ENCODE measurements at regions not wholly inside any gene's neighbourhood (a gene's known extent, or its start where the extent isn't known, plus 50 kb on each side); places are given as distances from the start of the nearest gene placed in this dataset.

GRCh38 chr1:218525451-218526197, 180.5 kb downstream of the TGFB2 start (continued):
- TF ChIP-seq, protein P1, sequence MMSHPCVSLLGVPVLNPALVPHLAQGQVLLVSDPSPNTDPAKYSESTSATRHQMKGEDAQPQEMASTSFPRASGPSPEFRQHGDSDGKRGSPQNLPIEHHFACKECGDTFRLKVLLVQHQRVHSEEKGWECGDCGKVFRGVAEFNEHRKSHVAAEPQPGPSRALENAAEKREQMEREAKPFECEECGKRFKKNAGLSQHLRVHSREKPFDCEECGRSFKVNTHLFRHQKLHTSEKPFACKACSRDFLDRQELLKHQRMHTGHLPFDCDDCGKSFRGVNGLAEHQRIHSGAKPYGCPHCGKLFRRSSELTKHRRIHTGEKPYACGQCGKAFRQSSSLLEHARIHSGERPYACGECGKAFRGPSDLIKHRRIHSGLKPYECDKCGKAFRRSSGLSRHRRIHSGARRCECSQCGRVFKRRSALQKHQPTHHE (CRISPR knock-in tag; IDR thresholded peaks at IDR 0.05; ENCODE audit: borderline replicate concordance), result no peak
- TF ChIP-seq ATF7-NPFF (CRISPR knock-in tag; IDR thresholded peaks at IDR 0.05; ENCODE audit: low read depth) (no peak), TCF12 (IDR thresholded peaks at IDR 0.05) (no peak), TCF12 (CRISPR knock-in tag; IDR thresholded peaks at IDR 0.05) (no peak)

GRCh38 chr1:218526198-218526580, 181.1 kb downstream of the TGFB2 start:
- no peak for FAIRE-seq
- no peaks in the 10 kb centered on the region for H3K27me3 ChIP-seq (ENCODE audit: control insufficient read depth in 1 of 2, insufficient read depth in 2 of 2, low read length in 2 of 2)
- in situ Hi-C loops (cut with HindIII; ENCODE audit: extremely low pct_ligation_motif_present, low pct_unique_long_range_greater_than_20kb) (no loop called here), intact Hi-C loops (cut with micrococcal nuclease; ENCODE audit: unreplicated experiment) (no loop called here)
- no TSS peak for BruUV-seq (replicated peaks)
- ChIA-PET CTCF (ENCODE audit: low intra/inter-chr PET ratio, low total read pairs) (no interaction called here), POLR2A (no interaction called here)
- ATAC-seq, result no peak
- no peaks in the 10 kb centered on the region for H4K20me1 ChIP-seq (ENCODE audit: insufficient read depth, low read length)
- H3K4me1 ChIP-seq (ENCODE audit: insufficient read depth, low read length), result 0 out of 2 replicates have a peak, but pooled peaks cover 4% of the 10 kb centered on the region
- no peaks in the 10 kb centered on the region for H3K36me3 ChIP-seq (replicated peaks in 1 of 2; ENCODE audit: control insufficient read depth in 1 of 2, insufficient read depth in 2 of 2, low read length in 2 of 2)
- H3K9ac ChIP-seq (ENCODE audit: insufficient read depth, low read depth, low read length), result no peak overlapping the region
- TF ChIP-seq RFX1 (IDR thresholded peaks at IDR 0.05) (no peak), ATF7-NPFF (CRISPR knock-in tag; IDR thresholded peaks at IDR 0.05; ENCODE audit: low read depth) (no peak)
- no peak overlapping the region for H3K4me3 ChIP-seq (replicated peaks in 1 of 3; ENCODE audit: insufficient read depth in 1 of 3, low read depth in 2 of 3, low read length in 3 of 3)
- no peak overlapping the region for H2AFZ ChIP-seq (ENCODE audit: low read length)
- H3K4me2 ChIP-seq (ENCODE audit: low read depth, low read length), result no peak overlapping the region
- 41% methylated on average over 1 of the region's 1 CpG for WGBS (ENCODE audit: low lambda C conversion rate)
- no peaks in the 10 kb centered on the region for H3K9me3 ChIP-seq (ENCODE audit: low read length)
- no peak overlapping the region for H3K27ac ChIP-seq (ENCODE audit: extremely low read length, insufficient read depth, low read length)
- H3K79me2 ChIP-seq (ENCODE audit: insufficient read depth, low read length), result no peaks in the 10 kb centered on the region
- no peak for DNase-seq (ENCODE audit: low spot score)

- in situ Hi-C loops (cut with HindIII; ENCODE audit: extremely low pct_ligation_motif_present, low pct_unique_long_range_greater_than_20kb), result no loop called here
- POLR2A ChIA-PET, result no interaction called here
- no peak for TF ChIP-seq GATAD1 (CRISPR knock-in tag; IDR thresholded peaks at IDR 0.05)
- TF ChIP-seq, protein P2, sequence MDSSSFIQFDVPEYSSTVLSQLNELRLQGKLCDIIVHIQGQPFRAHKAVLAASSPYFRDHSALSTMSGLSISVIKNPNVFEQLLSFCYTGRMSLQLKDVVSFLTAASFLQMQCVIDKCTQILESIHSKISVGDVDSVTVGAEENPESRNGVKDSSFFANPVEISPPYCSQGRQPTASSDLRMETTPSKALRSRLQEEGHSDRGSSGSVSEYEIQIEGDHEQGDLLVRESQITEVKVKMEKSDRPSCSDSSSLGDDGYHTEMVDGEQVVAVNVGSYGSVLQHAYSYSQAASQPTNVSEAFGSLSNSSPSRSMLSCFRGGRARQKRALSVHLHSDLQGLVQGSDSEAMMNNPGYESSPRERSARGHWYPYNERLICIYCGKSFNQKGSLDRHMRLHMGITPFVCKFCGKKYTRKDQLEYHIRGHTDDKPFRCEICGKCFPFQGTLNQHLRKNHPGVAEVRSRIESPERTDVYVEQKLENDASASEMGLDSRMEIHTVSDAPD (CRISPR knock-in tag; IDR thresholded peaks at IDR 0.05), result no peak
- no peak for TF ChIP-seq NFRKB (IDR thresholded peaks at IDR 0.05)
- no peak for TF ChIP-seq NR1H2 (CRISPR knock-in tag; IDR thresholded peaks at IDR 0.05; ENCODE audit: borderline replicate concordance, low read depth)
- no peak for TF ChIP-seq MYC (CRISPR knock-in tag; IDR thresholded peaks at IDR 0.05; ENCODE audit: borderline replicate concordance)
- TF ChIP-seq HMGA1 (CRISPR knock-in tag; conservative IDR thresholded peaks at IDR 0.05), result no peak
- no peak for TF ChIP-seq KAT8 (CRISPR knock-in tag; IDR thresholded peaks at IDR 0.05)
- TF ChIP-seq GTF2F1 (IDR thresholded peaks at IDR 0.05; ENCODE audit: low read length), result no peak
- TF ChIP-seq TP53 (CRISPR knock-in tag; conservative IDR thresholded peaks at IDR 0.05), result no peak
- no peak for TF ChIP-seq MEIS1 (CRISPR knock-in tag; IDR thresholded peaks at IDR 0.05; ENCODE audit: borderline replicate concordance)
Measured at GRCh38 chr1:218527737-218528136, 182.6 kb downstream of the TGFB2 start.

More at GRCh38 chr1:218527737-218528136, 182.6 kb downstream of the TGFB2 start:
- no peak overlapping the region for H3K4me2 ChIP-seq (ENCODE audit: low read depth, low read length)
- H4K20me1 ChIP-seq (ENCODE audit: insufficient read depth, low read length), result no peaks in the 10 kb centered on the region
- CTCF ChIA-PET (ENCODE audit: low intra/inter-chr PET ratio, low total read pairs), result no interaction called here
- H3K9ac ChIP-seq (ENCODE audit: insufficient read depth, low read depth, low read length), result no peak overlapping the region
- DNase-seq (ENCODE audit: low spot score), result no peak
- BruUV-seq (replicated peaks), result no TSS peak
- ATAC-seq, result no peak
- 22% methylated on average over 3 of the region's 3 CpGs for WGBS (ENCODE audit: low lambda C conversion rate)
- no peak overlapping the region for H2AFZ ChIP-seq (ENCODE audit: low read length)
- H3K4me1 ChIP-seq (ENCODE audit: insufficient read depth, low read length), result 0 out of 2 replicates have a peak, but pooled peaks cover 4% of the 10 kb centered on the region
- H3K9me3 ChIP-seq (ENCODE audit: low read length), result no peaks in the 10 kb centered on the region
- no peak for FAIRE-seq
- no peak overlapping the region for H3K27ac ChIP-seq (ENCODE audit: extremely low read length, insufficient read depth, low read length)
- no peaks in the 10 kb centered on the region for H3K79me2 ChIP-seq (ENCODE audit: insufficient read depth, low read length)
- H3K4me3 ChIP-seq (replicated peaks in 1 of 3; ENCODE audit: insufficient read depth in 1 of 3, low read depth in 2 of 3, low read length in 3 of 3), result no peak overlapping the region
- no peaks in the 10 kb centered on the region for H3K36me3 ChIP-seq (replicated peaks in 1 of 2; ENCODE audit: control insufficient read depth in 1 of 2, insufficient read depth in 2 of 2, low read length in 2 of 2)
- intact Hi-C loops (cut with micrococcal nuclease; ENCODE audit: unreplicated experiment), result no loop called here
- no peaks in the 10 kb centered on the region for H3K27me3 ChIP-seq (ENCODE audit: control insufficient read depth in 1 of 2, insufficient read depth in 2 of 2, low read length in 2 of 2)

Data from HepG2 (cell line).